ENCODE measurements at regions not wholly inside any gene's neighbourhood (a gene's known extent, or its start where the extent isn't known, plus 50 kb on each side); places are given as distances from the start of the nearest gene placed in this dataset.

- Mint-ChIP-seq H3K27me3 (ENCODE audit: low read depth in 3 of 3) (peaks cover 2% of the 10 kb centered on the region in 3 donors), H3K36me3 (no peaks in the 10 kb centered on the region), H3K9me3 (peaks cover 0 to 3% (median 0%) of the 10 kb centered on the region in 7 donors), H3K4me3 (no peak overlapping the region), H3K4me1 (no peaks in the 10 kb centered on the region), H3K27ac (no peak overlapping the region)
- Histone ChIP-seq H3K9ac (ENCODE audit: insufficient read depth, low read length, poor library complexity, severe bottlenecking) (no peak overlapping the region), H3K79me2 (ENCODE audit: insufficient read depth, low read length) (no peaks in the 10 kb centered on the region), H4K20me1 (ENCODE audit: insufficient read depth, low read length) (no peaks in the 10 kb centered on the region), H3K27ac (ENCODE audit: low read depth in 1 of 2, low read length in 2 of 2) (no peak overlapping the region), H3K4me2 (replicated peaks; ENCODE audit: extremely low read depth, low read length, poor library complexity, severe bottlenecking) (no peak overlapping the region), H3K36me3 (replicated peaks in 1 of 2; ENCODE audit: control insufficient read depth in 1 of 2, insufficient read depth in 2 of 2, low read length in 2 of 2) (no peaks in the 10 kb centered on the region), H3K9me3 (replicated peaks in 1 of 2; ENCODE audit: control insufficient read depth in 1 of 2, insufficient read depth in 1 of 2, low read length in 2 of 2) (no peaks in the 10 kb centered on the region), H2AFZ (ENCODE audit: insufficient read depth, low read depth, low read length, poor library complexity, severe bottlenecking) (no peak overlapping the region), H3K27me3 (ENCODE audit: control insufficient read depth in 2 of 2, insufficient read depth in 2 of 2, low read length in 2 of 2) (no peaks in the 10 kb centered on the region), H3K4me1 (ENCODE audit: control insufficient read depth in 1 of 2, insufficient read depth in 2 of 2, low read length in 2 of 2) (no peaks in the 10 kb centered on the region), H3K4me3 (replicated peaks in 1 of 3; ENCODE audit: low read depth in 2 of 3, low read length in 3 of 3) (no peak overlapping the region)
- TF ChIP-seq, protein P1, sequence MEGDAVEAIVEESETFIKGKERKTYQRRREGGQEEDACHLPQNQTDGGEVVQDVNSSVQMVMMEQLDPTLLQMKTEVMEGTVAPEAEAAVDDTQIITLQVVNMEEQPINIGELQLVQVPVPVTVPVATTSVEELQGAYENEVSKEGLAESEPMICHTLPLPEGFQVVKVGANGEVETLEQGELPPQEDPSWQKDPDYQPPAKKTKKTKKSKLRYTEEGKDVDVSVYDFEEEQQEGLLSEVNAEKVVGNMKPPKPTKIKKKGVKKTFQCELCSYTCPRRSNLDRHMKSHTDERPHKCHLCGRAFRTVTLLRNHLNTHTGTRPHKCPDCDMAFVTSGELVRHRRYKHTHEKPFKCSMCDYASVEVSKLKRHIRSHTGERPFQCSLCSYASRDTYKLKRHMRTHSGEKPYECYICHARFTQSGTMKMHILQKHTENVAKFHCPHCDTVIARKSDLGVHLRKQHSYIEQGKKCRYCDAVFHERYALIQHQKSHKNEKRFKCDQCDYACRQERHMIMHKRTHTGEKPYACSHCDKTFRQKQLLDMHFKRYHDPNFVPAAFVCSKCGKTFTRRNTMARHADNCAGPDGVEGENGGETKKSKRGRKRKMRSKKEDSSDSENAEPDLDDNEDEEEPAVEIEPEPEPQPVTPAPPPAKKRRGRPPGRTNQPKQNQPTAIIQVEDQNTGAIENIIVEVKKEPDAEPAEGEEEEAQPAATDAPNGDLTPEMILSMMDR (IDR thresholded peaks at IDR 0.05): no peak
- no peak for DNase-seq
- no CpG with 5 or more reads among the region's 5 CpGs for WGBS (ENCODE audit: insufficient coverage)
- intact Hi-C loops (cut with micrococcal nuclease): no loop called here
These were observed 158.6 kb downstream of the INHBA start for GRCh38 chr7:41544241-41544640.

GRCh38 chr7:41540601-41541000 is 162.3 kb downstream of the INHBA start:
- WGBS (ENCODE audit: insufficient coverage): 92% methylated on average over 2 of the region's 3 CpGs
- Histone ChIP-seq H3K9ac (ENCODE audit: insufficient read depth, low read length, poor library complexity, severe bottlenecking) (no peak overlapping the region), H3K4me1 (ENCODE audit: control insufficient read depth in 1 of 2, insufficient read depth in 2 of 2, low read length in 2 of 2) (no peaks in the 10 kb centered on the region), H3K27me3 (ENCODE audit: control insufficient read depth in 2 of 2, insufficient read depth in 2 of 2, low read length in 2 of 2) (no peaks in the 10 kb centered on the region), H3K9me3 (replicated peaks in 1 of 2; ENCODE audit: control insufficient read depth in 1 of 2, insufficient read depth in 1 of 2, low read length in 2 of 2) (no peaks in the 10 kb centered on the region), H2AFZ (ENCODE audit: insufficient read depth, low read depth, low read length, poor library complexity, severe bottlenecking) (no peak overlapping the region), H3K79me2 (ENCODE audit: insufficient read depth, low read length) (no peaks in the 10 kb centered on the region), H4K20me1 (ENCODE audit: insufficient read depth, low read length) (no peaks in the 10 kb centered on the region), H3K4me2 (replicated peaks; ENCODE audit: extremely low read depth, low read length, poor library complexity, severe bottlenecking) (no peak overlapping the region), H3K27ac (ENCODE audit: low read depth in 1 of 2, low read length in 2 of 2) (no peak overlapping the region), H3K36me3 (replicated peaks in 1 of 2; ENCODE audit: control insufficient read depth in 1 of 2, insufficient read depth in 2 of 2, low read length in 2 of 2) (no peaks in the 10 kb centered on the region), H3K4me3 (replicated peaks in 1 of 3; ENCODE audit: low read depth in 2 of 3, low read length in 3 of 3) (no peak overlapping the region)
- H3K27ac Mint-ChIP-seq: peak overlapping the region in 1 of 7 donors; percentile 23
- no peak for DNase-seq
- H3K9me3 Mint-ChIP-seq: peaks cover 0 to 3% (median 0%) of the 10 kb centered on the region in 7 donors
- H3K36me3 Mint-ChIP-seq: no peaks in the 10 kb centered on the region
- TF ChIP-seq, protein P1 (IDR thresholded peaks at IDR 0.05): no peak
- peaks cover 2% of the 10 kb centered on the region in 3 donors for H3K27me3 Mint-ChIP-seq (ENCODE audit: low read depth in 3 of 3)
- intact Hi-C loops (cut with micrococcal nuclease): no loop called here
- H3K4me1 Mint-ChIP-seq: no peaks in the 10 kb centered on the region
- no peak overlapping the region for H3K4me3 Mint-ChIP-seq

All from CD14-positive monocyte (primary cell).